K562 (cell line): ENCODE measurements at regions not wholly inside any gene's neighbourhood (a gene's known extent, or its start where the extent isn't known, plus 50 kb on each side); places are given as distances from the start of the nearest gene placed in this dataset.

ENCODE experiments used
- ATAC-seq: fragments of 200-7000 bp; cut with Tn5 transposase; 3 replicates; pipeline ENCODE4 v1.9.1; 2020; ENCODE audit warnings: moderate library complexity
- BruUV-seq: library from RNA; stranded (reverse); fragments of 400-500 nt; replicated peaks from 2 replicates; lab custom pipeline; 2021; lab: Mats Ljungman, UMichigan
- CTCF ChIA-PET: fragments of 300-600 bp; formaldehyde crosslinking; extraction: SDS; loops from one replicate; lab custom pipeline; 2021; ENCODE audit warnings: low intra/inter-chr PET ratio; lab: Yijun Ruan, JAX
- POLR2A ChIA-PET: fragments of 300-600, 350-650 bp; sonication (Branson Sonifier 250); formaldehyde crosslinking; extraction: SDS; loops from one replicate; lab custom pipeline; 2021; ENCODE audit warnings: antibody characterized with exemption, inconsistent platforms; lab: Yijun Ruan, JAX
- DNase-seq, 4 experiments: peaks; one replicate each; pipeline versions ENCODE4 v3.0.0 to v3.0.0-alpha.2; 2011 to 2018; ENCODE audit warnings: low spot score in 3 of 4, mixed read lengths in 3 of 4; ENCODE audit errors: extremely low read depth in 1 of 4
- FAIRE-seq: peaks from 2 replicates; lab custom pipeline; 2011; peaks lifted over from hg19 to GRCh38; lab: Jason Lieb, UNC
- H2AFZ ChIP-seq: 2 replicates; pipeline ENCODE4 v1.6.0; 2011; ENCODE audit warnings: low read depth, low read length, control low read depth, inconsistent platforms
- H3K27ac ChIP-seq: fragments of 200-600 bp; 3 replicates; pipeline ENCODE4 v1.8.0; 2011; ENCODE audit warnings: low read depth, mild to moderate bottlenecking, control low read depth, inconsistent platforms, low read length, moderate library complexity, mixed read lengths; ENCODE audit errors: extremely low read depth
- H3K27me3 ChIP-seq, 2 experiments: fragments of 300-600 bp in 1 of 2; 2 replicates in 1 of 2; 3 replicates in 1 of 2; pipeline versions ENCODE4 v1.6.0 to v1.8.0; 2011; ENCODE audit warnings: inconsistent platforms in 2 of 2, low read length in 2 of 2, mild to moderate bottlenecking in 1 of 2, mixed read lengths in 1 of 2, moderate library complexity in 1 of 2; ENCODE audit not compliant: control insufficient read depth in 2 of 2, insufficient read depth in 2 of 2
- H3K36me3 ChIP-seq: fragments of 300-600 bp; 3 replicates; pipeline ENCODE4 v1.8.0; 2011; ENCODE audit warnings: mild to moderate bottlenecking, low read length, inconsistent platforms; ENCODE audit not compliant: control insufficient read depth, insufficient read depth
- H3K4me1 ChIP-seq, 2 experiments: fragments of 200-600 bp in 1 of 2; replicated peaks in 1 of 2; 2 replicates in 1 of 2; 3 replicates in 1 of 2; pipeline versions ENCODE4 v1.5.1 to v1.8.0; 2011; ENCODE audit warnings: inconsistent platforms in 2 of 2, low read length in 2 of 2, mild to moderate bottlenecking in 1 of 2, mixed read lengths in 1 of 2, moderate library complexity in 1 of 2; ENCODE audit not compliant: control insufficient read depth in 2 of 2, insufficient read depth in 2 of 2
- H3K4me2 ChIP-seq: 2 replicates; pipeline ENCODE4 v1.6.1; 2011; ENCODE audit warnings: low read length, control low read depth, inconsistent platforms, mixed read lengths; ENCODE audit not compliant: insufficient read depth
- H3K4me3 ChIP-seq: fragments of 200-600 bp; sonication (generic), shearing (Covaris generic); 2 replicates; pipeline ENCODE4 v1.5.1; 2016; ENCODE audit warnings: control low read depth, inconsistent platforms
- H3K79me2 ChIP-seq: fragments of 200-600 bp; 3 replicates; pipeline ENCODE4 v1.8.0; 2011; ENCODE audit warnings: low read length, inconsistent platforms; ENCODE audit not compliant: control insufficient read depth, insufficient read depth
- H3K9ac ChIP-seq, 2 experiments: 2 replicates each; pipeline versions ENCODE4 v1.6.0 to v1.6.1; 2011; ENCODE audit warnings: low read depth in 2 of 2, low read length in 2 of 2, control low read depth in 1 of 2, inconsistent platforms in 1 of 2, mild to moderate bottlenecking in 1 of 2, mixed read lengths in 1 of 2; ENCODE audit not compliant: insufficient read depth in 1 of 2
- H3K9me1 ChIP-seq: one replicate; pipeline ENCODE4 v1.6.0; 2011; ENCODE audit warnings: inconsistent platforms, mild to moderate bottlenecking, low read length, moderate library complexity; ENCODE audit not compliant: control insufficient read depth, insufficient read depth
- H3K9me3 ChIP-seq: replicated peaks from 2 replicates; pipeline ENCODE4 v1.5.1; 2011; ENCODE audit warnings: low read depth, low read length, inconsistent platforms; ENCODE audit not compliant: control insufficient read depth, insufficient read depth
- H4K20me1 ChIP-seq: replicated peaks from 2 replicates; pipeline ENCODE4 v1.6.1; 2011; ENCODE audit warnings: low read length, inconsistent platforms, mixed read lengths; ENCODE audit not compliant: control insufficient read depth, insufficient read depth
- BCL6 ChIP-seq: fragments of 250-450 bp; sonication (Bioruptor Pico); IDR thresholded peaks from 2 replicates; pipeline ENCODE4 v1.4.0; 2020
- CBX2 ChIP-seq: fragments of 200-600 bp; sonication (generic); IDR thresholded peaks from one replicate; pipeline ENCODE4 v1.6.1; 2012; ENCODE audit warnings: mild to moderate bottlenecking, low read length, inconsistent platforms; ENCODE audit not compliant: insufficient read depth, poor library complexity, severe bottlenecking
- CCNT2 ChIP-seq: IDR thresholded peaks from 2 replicates; pipeline ENCODE4 v1.6.1; 2011; ENCODE audit warnings: borderline replicate concordance, low read depth, mild to moderate bottlenecking, moderate library complexity, mixed read lengths, low read length; ENCODE audit not compliant: insufficient read length; ENCODE audit errors: extremely low read depth
- DNMT1 ChIP-seq: fragments of 450-650 bp; IDR thresholded peaks from 2 replicates; pipeline ENCODE4 v1.6.1; 2016; ENCODE audit warnings: antibody characterized with exemption, mild to moderate bottlenecking
- ELF1 ChIP-seq: fragments of 200-800 bp; sonication (Bioruptor generic); IDR thresholded peaks from 2 replicates; pipeline ENCODE4 v1.6.1; 2016; ENCODE audit warnings: missing genetic modification characterization, missing compliant biosample characterization
- FOXM1 ChIP-seq, 2 experiments: fragments of 450-650 bp in 1 of 2; sonication (generic) in 1 of 2; formaldehyde crosslinking in 1 of 2; IDR thresholded peaks; 2 replicates each; pipeline versions ENCODE4 v1.6.1 to v1.9.0; 2017 to 2022; ENCODE audit warnings: low read depth in 2 of 2, mild to moderate bottlenecking in 2 of 2, missing genetic modification reagents in 1 of 2, moderate library complexity in 1 of 2
- FOXO4 ChIP-seq: fragments of 450-650 bp; formaldehyde crosslinking; IDR thresholded peaks from 2 replicates; pipeline ENCODE4 v1.4.0; 2020; ENCODE audit warnings: mild to moderate bottlenecking, moderate library complexity
- GTF2F1 ChIP-seq: IDR thresholded peaks from 2 replicates; pipeline ENCODE4 v1.6.1; 2011; ENCODE audit warnings: low read depth, low read length, improper control_type of control experiment
- HLTF ChIP-seq: fragments of 450-650 bp; IDR thresholded peaks from 2 replicates; pipeline ENCODE4 v1.6.1; 2016
- LARP7 ChIP-seq: fragments of 450-650 bp; IDR thresholded peaks from 2 replicates; pipeline ENCODE4 v1.6.1; 2016
- MECOM ChIP-seq: fragments of 250-450 bp; sonication (Bioruptor Pico); IDR thresholded peaks from 2 replicates; pipeline ENCODE4 v1.8.0; 2022; ENCODE audit warnings: inconsistent platforms
- MTA1 ChIP-seq: fragments of 450-650 bp; IDR thresholded peaks from 2 replicates; pipeline ENCODE4 v1.6.1; 2017; ENCODE audit warnings: borderline replicate concordance
- NR2C1 ChIP-seq, 2 experiments: fragments of 450-650 bp; IDR thresholded peaks; 2 replicates each; pipeline ENCODE4 v1.6.1; 2017; ENCODE audit warnings: mild to moderate bottlenecking in 2 of 2, antibody characterized with exemption in 1 of 2, inconsistent platforms in 1 of 2, missing compliant biosample characterization in 1 of 2, missing genetic modification characterization in 1 of 2
- PTBP1 ChIP-seq: fragments of 200-400 bp; formaldehyde crosslinking; IDR thresholded peaks from 2 replicates; pipeline ENCODE4 v1.6.1; 2017; ENCODE audit warnings: low read depth, low read length
- ZNF431 ChIP-seq: sonication (generic); formaldehyde crosslinking; IDR thresholded peaks from 2 replicates; pipeline ENCODE4 v1.8.0; 2022; ENCODE audit warnings: mild to moderate bottlenecking, missing genetic modification reagents
- WGBS: fragments of 100-300 bp; shearing (Covaris generic); methylation state at CpG from one replicate; pipeline ENCODE4 v1.1.6; 2016; ENCODE audit warnings: low coverage, mixed read lengths; ENCODE audit not compliant: insufficient coverage; ENCODE audit errors: missing lambda C conversion rate; 5-methylcytosine and 5-hydroxymethylcytosine counted together
- in situ Hi-C: fragments of 300-500 bp; cut with MboI; formaldehyde crosslinking; loops from 4 replicates; pipeline ENCODE4 v1.15.0; 2018; ENCODE audit warnings: inconsistent platforms, mixed read lengths
- intact Hi-C: fragments of 100-400 bp; cut with micrococcal nuclease; formaldehyde crosslinking; loops from 2 replicates; pipeline ENCODE4 v1.14.2; 2022

DNA sequence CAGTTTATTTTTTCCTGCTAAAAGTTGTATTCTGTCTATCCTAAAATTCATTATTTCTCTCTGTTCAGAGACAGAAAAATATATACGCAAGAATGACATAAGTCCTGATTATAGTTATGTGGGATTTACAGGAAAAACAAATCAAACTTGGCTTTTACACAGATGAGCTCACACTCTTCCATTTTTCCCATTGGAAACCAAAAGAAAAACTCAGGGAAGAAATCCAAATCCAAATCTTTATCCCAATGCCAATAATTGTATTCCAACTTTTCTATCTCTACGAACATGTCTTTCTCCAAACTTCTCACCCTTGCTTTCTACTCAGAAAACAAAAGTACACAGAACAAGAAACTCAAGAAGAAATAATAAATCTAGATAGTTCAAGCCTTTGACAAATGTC is 249.1 kb upstream of the TMEFF2 start:
- POLR2A ChIA-PET: no interaction called here
- FAIRE-seq (no peak), DNase-seq (no peak), ATAC-seq (no peak)
- no peak overlapping the region for H3K27ac ChIP-seq
- no peak overlapping the region for H3K9ac ChIP-seq
- no peaks in the 10 kb centered on the region for H3K79me2 ChIP-seq
- no peaks in the 10 kb centered on the region for H3K27me3 ChIP-seq
- H3K4me1 ChIP-seq: no peaks in the 10 kb centered on the region
- WGBS: 9% methylated on average over 2 of the region's 2 CpGs
- TF ChIP-seq ZNF431 (CRISPR knock-in tag) (no peak), BCL6 (CRISPR knock-in tag) (no peak), ELF1 (tag) (no peak), MTA1 (no peak), CBX2 (no peak), DNMT1 (no peak), HLTF (no peak), LARP7 (no peak), FOXO4 (CRISPR knock-in tag) (no peak), GTF2F1 (no peak), FOXM1 (IDR thresholded peaks at IDR 0.05; ENCODE audit: low read depth) (no peak), FOXM1 (CRISPR knock-in tag; IDR thresholded peaks at IDR 0.05; ENCODE audit: low read depth) (no peak), CCNT2 (no peak), PTBP1 (no peak), NR2C1 (IDR thresholded peaks at IDR 0.05) (no peak), NR2C1 (tag; IDR thresholded peaks at IDR 0.05) (no peak), MECOM (CRISPR knock-in tag) (no peak)
- H3K4me2 ChIP-seq: no peak overlapping the region
- H3K9me1 ChIP-seq: no peaks in the 10 kb centered on the region
- H3K9me3 ChIP-seq: no peaks in the 10 kb centered on the region
- no peak overlapping the region for H2AFZ ChIP-seq
- intact Hi-C loops: no loop called here
- no peaks in the 10 kb centered on the region for H4K20me1 ChIP-seq
- in situ Hi-C loops: no loop called here
- no peaks in the 10 kb centered on the region for H3K36me3 ChIP-seq
- no TSS peak for BruUV-seq
- no peak overlapping the region for H3K4me3 ChIP-seq
- CTCF ChIA-PET: no interaction called here
